B cell (primary cell): ENCODE measurements at regions not wholly inside any gene's neighbourhood (a gene's known extent, or its start where the extent isn't known, plus 50 kb on each side); places are given as distances from the start of the nearest gene placed in this dataset.

Experiments
- ATAC-seq: fragments of 200-7000 bp; cut with Tn5 transposase; one replicate; pipeline ENCODE4 v1.10.0; 2021; ENCODE audit warnings: low read depth, mild to moderate bottlenecking, moderate number of reproducible peaks, moderate library complexity
- CTCF ChIA-PET: fragments of 350-600 bp; sonication (Branson Sonifier 250); formaldehyde crosslinking; loops from one replicate; lab custom pipeline; 2021; ENCODE audit warnings: antibody characterized with exemption, inconsistent platforms; lab: Charles Lee
- POLR2A ChIA-PET: fragments of 350-600 bp; sonication (Branson Sonifier 250); formaldehyde crosslinking; loops from one replicate; lab custom pipeline; 2021; ENCODE audit warnings: antibody characterized with exemption; lab: Charles Lee
- DNase-seq: peaks from one replicate; pipeline ENCODE4 v3.0.0; 2013
- H2AFZ ChIP-seq: 2 replicates; pipeline ENCODE4 v1.6.1; 2012; ENCODE audit warnings: mild to moderate bottlenecking, low read depth, low read length; ENCODE audit not compliant: insufficient read depth, poor library complexity, severe bottlenecking
- H3K27ac ChIP-seq, 2 donors: 1 replicate in 1 of 2; 2 replicates in 1 of 2; pipeline ENCODE4 v1.5.1; 2012 to 2013; ENCODE audit warnings: low read length in 2 of 2, mild to moderate bottlenecking in 2 of 2, moderate library complexity in 1 of 2
- H3K27me3 ChIP-seq, 4 experiments: fragments of 200-600 bp in 1 of 4; sonication (generic) in 1 of 4; replicated peaks in 1 of 4; 1 replicate in 2 of 4; 2 replicates in 2 of 4; pipeline versions ENCODE4 v1.6.1 to v1.7.0; 2013 to 2016; ENCODE audit warnings: low read length in 3 of 4, mild to moderate bottlenecking in 2 of 4, mixed read lengths in 1 of 4, moderate library complexity in 1 of 4; ENCODE audit not compliant: insufficient read depth in 4 of 4, control insufficient read depth in 3 of 4; ENCODE audit errors: control extremely low read depth in 1 of 4
- H3K36me3 ChIP-seq, 2 experiments: replicated peaks in 1 of 2; 1 replicate in 1 of 2; 2 replicates in 1 of 2; pipeline versions ENCODE4 v1.6.1 to v1.7.1; 2013; ENCODE audit warnings: low read length in 1 of 2; ENCODE audit not compliant: insufficient read depth in 2 of 2, control insufficient read depth in 1 of 2; ENCODE audit errors: control extremely low read depth in 1 of 2, extremely low read depth in 1 of 2
- H3K4me1 ChIP-seq, 2 donors: fragments of 200-600 bp in 1 of 2; sonication (generic) in 1 of 2; 1 replicate in 1 of 2; 2 replicates in 1 of 2; pipeline versions ENCODE4 v1.5.1 to v1.6.1; 2013 to 2017; ENCODE audit warnings: low read length in 2 of 2; ENCODE audit not compliant: control insufficient read depth in 2 of 2, insufficient read depth in 2 of 2
- H3K4me2 ChIP-seq: replicated peaks from 2 replicates; pipeline ENCODE3; 2012; ENCODE audit warnings: mild to moderate bottlenecking, low read depth, low read length; ENCODE audit not compliant: poor library complexity, severe bottlenecking
- H3K4me3 ChIP-seq, 5 experiments: fragments of 200-600 bp in 1 of 5; sonication (generic) in 1 of 5; 1 replicate in 3 of 5; 2 replicates in 2 of 5; pipeline versions ENCODE4 v1.5.1 to v1.7.0; 2011 to 2016; ENCODE audit warnings: low read length in 4 of 5, mild to moderate bottlenecking in 4 of 5, low read depth in 2 of 5, control low read depth in 1 of 5, moderate library complexity in 1 of 5; ENCODE audit not compliant: insufficient read depth in 1 of 5; ENCODE audit errors: control extremely low read depth in 1 of 5, extremely low read depth in 1 of 5
- H3K79me2 ChIP-seq: fragments of 200-600 bp; sonication (generic); one replicate; pipeline ENCODE4 v1.6.0; 2016; ENCODE audit warnings: low read length; ENCODE audit not compliant: control insufficient read depth, insufficient read depth
- H3K9ac ChIP-seq: fragments of 200-600 bp; sonication (generic); 2 replicates; pipeline ENCODE4 v1.6.1; 2017; ENCODE audit warnings: mild to moderate bottlenecking, low read length, moderate library complexity
- H3K9me3 ChIP-seq, 3 donors: one replicate each; pipeline versions ENCODE4 v1.6.1 to v1.7.1; 2013; ENCODE audit warnings: low read length in 2 of 3; ENCODE audit not compliant: control insufficient read depth in 2 of 3, insufficient read depth in 1 of 3; ENCODE audit errors: control extremely low read depth in 1 of 3
- H4K20me1 ChIP-seq: 2 replicates; pipeline ENCODE4 v1.6.0; 2012; ENCODE audit warnings: mild to moderate bottlenecking, low read length; ENCODE audit not compliant: insufficient read depth, control insufficient read depth, poor library complexity, severe bottlenecking
- H3K27ac Mint-ChIP-seq: one replicate; pipeline ENCODE4 v1.8.0; 2021; ENCODE audit warnings: mixed read lengths
- H3K27me3 Mint-ChIP-seq: one replicate; pipeline ENCODE4 v1.8.0; 2021; ENCODE audit warnings: mixed read lengths
- H3K4me1 Mint-ChIP-seq: one replicate; pipeline ENCODE4 v1.8.0; 2021; ENCODE audit warnings: mixed read lengths
- H3K4me3 Mint-ChIP-seq: one replicate; pipeline ENCODE4 v1.8.0; 2021; ENCODE audit warnings: mixed read lengths
- H3K9me3 Mint-ChIP-seq: one replicate; pipeline ENCODE4 v1.8.0; 2022; ENCODE audit warnings: mixed read lengths; ENCODE audit not compliant: insufficient read depth
- CTCF ChIP-seq: fragments of 200-600 bp; IDR thresholded peaks from one replicate; pipeline ENCODE4 v1.8.0; 2022; ENCODE audit warnings: antibody characterized with exemption, mild to moderate bottlenecking
- EZH2 ChIP-seq: IDR thresholded peaks from 2 replicates; pipeline ENCODE4 v1.6.1; 2012; ENCODE audit warnings: borderline replicate concordance, low read depth, mild to moderate bottlenecking, moderate library complexity, low read length; ENCODE audit not compliant: insufficient read depth, poor library complexity, severe bottlenecking
- WGBS: methylation state at CpG from one replicate; pipeline ENCODE4 v1.1.5; 2013; ENCODE audit warnings: missing lambda C conversion rate; ENCODE audit not compliant: insufficient coverage; 5-methylcytosine and 5-hydroxymethylcytosine counted together
- intact Hi-C: fragments of 100-400 bp; cut with micrococcal nuclease; formaldehyde crosslinking; loops from one replicate; pipeline ENCODE4 v1.10.0; 2022

- no peaks in the 10 kb centered on the region for H3K79me2 ChIP-seq
- no peaks in the 10 kb centered on the region for H3K9me3 ChIP-seq
- Mint-ChIP-seq H3K27ac (no peak overlapping the region), H3K9me3 (no peaks in the 10 kb centered on the region), H3K27me3 (no peaks in the 10 kb centered on the region), H3K4me3 (no peak overlapping the region), H3K4me1 (no peaks in the 10 kb centered on the region)
- DNase-seq (no peak), ATAC-seq (no peak)
- POLR2A ChIA-PET, result no interaction called here
- intact Hi-C loops, result no loop called here
- CTCF ChIA-PET, result no interaction called here
- no peaks in the 10 kb centered on the region for H3K36me3 ChIP-seq
- no peak overlapping the region for H2AFZ ChIP-seq
- TF ChIP-seq EZH2, result no peak
- no peak overlapping the region for H3K4me2 ChIP-seq
- no peak overlapping the region for H3K27ac ChIP-seq
- H4K20me1 ChIP-seq, result no peaks in the 10 kb centered on the region
- H3K4me3 ChIP-seq, result no peak overlapping the region
- H3K4me1 ChIP-seq, result no peaks in the 10 kb centered on the region
- WGBS, result 40% methylated on average over 1 of the region's 1 CpG
- no peak overlapping the region for H3K9ac ChIP-seq
- no peaks in the 10 kb centered on the region for H3K27me3 ChIP-seq
Observed at GRCh38 chrX:76920607-76921006, 493.1 kb downstream of the MAGEE1 start.

GRCh38 chrX:76921176-76921575 is 493.7 kb downstream of the MAGEE1 start:
- intact Hi-C loops, result no loop called here
- ATAC-seq (no peak), DNase-seq (no peak)
- Histone ChIP-seq H3K27ac (no peak overlapping the region), H3K79me2 (no peaks in the 10 kb centered on the region), H3K9ac (no peak overlapping the region), H3K27me3 (no peaks in the 10 kb centered on the region), H3K4me2 (no peak overlapping the region), H3K4me3 (no peak overlapping the region), H3K4me1 (no peaks in the 10 kb centered on the region), H3K9me3 (no peaks in the 10 kb centered on the region), H3K36me3 (no peaks in the 10 kb centered on the region), H4K20me1 (no peaks in the 10 kb centered on the region), H2AFZ (no peak overlapping the region)
- TF ChIP-seq EZH2, result no peak
- TF ChIP-seq CTCF, result no peak
- Mint-ChIP-seq H3K4me1 (no peaks in the 10 kb centered on the region), H3K27ac (no peak overlapping the region), H3K9me3 (no peaks in the 10 kb centered on the region), H3K27me3 (no peaks in the 10 kb centered on the region), H3K4me3 (no peak overlapping the region)
- CTCF ChIA-PET, result no interaction called here
- POLR2A ChIA-PET, result no interaction called here
